ENCODE measurements at regions not wholly inside any gene's neighbourhood (a gene's known extent, or its start where the extent isn't known, plus 50 kb on each side); places are given as distances from the start of the nearest gene placed in this dataset.
"Not testable (repeated sequence)": the region's sequence is repeated elsewhere in the genome, so short reads cannot be mapped to it uniquely, and the experiment has no call there.

GRCh38 chr5:117615226-117615625 is 1040.6 kb upstream of the SEMA6A start:
- H3K4me3 ChIP-seq (ENCODE audit: control insufficient read depth, low read depth, low read length), result no peak overlapping the region
- DNase-seq (ENCODE audit: low read depth), result no peak
- no peak for TF ChIP-seq CTCF (IDR thresholded peaks at IDR 0.05; ENCODE audit: control insufficient read depth, insufficient read depth, low read depth, low read length, missing control alignments)

- TF ChIP-seq CTCF (IDR thresholded peaks at IDR 0.05; ENCODE audit: control insufficient read depth, insufficient read depth, low read depth, low read length, missing control alignments), result no peak
- H3K4me3 ChIP-seq (ENCODE audit: control insufficient read depth, low read depth, low read length), result no peak overlapping the region
- no peak for DNase-seq (ENCODE audit: low read depth)
These were observed 1039.8 kb upstream of the SEMA6A start for GRCh38 chr5:117614408-117614807.

- DNase-seq (ENCODE audit: low read depth), result no peak
- no peak overlapping the region for H3K4me3 ChIP-seq (ENCODE audit: control insufficient read depth, low read depth, low read length)
- no peak for TF ChIP-seq CTCF (IDR thresholded peaks at IDR 0.05; ENCODE audit: control insufficient read depth, insufficient read depth, low read depth, low read length, missing control alignments)
These were observed 1030.2 kb upstream of the SEMA6A start for GRCh38 chr5:117604845-117605244.

- not testable (repeated sequence) for DNase-seq (ENCODE audit: low read depth); H3K4me3 ChIP-seq (ENCODE audit: control insufficient read depth, low read depth, low read length)
These were observed 1025.2 kb upstream of the SEMA6A start for GRCh38 chr5:117599811-117600210.

GRCh38 chr5:117594166-117594565 is 1019.5 kb upstream of the SEMA6A start:
- no peak for TF ChIP-seq CTCF (IDR thresholded peaks at IDR 0.05; ENCODE audit: control insufficient read depth, insufficient read depth, low read depth, low read length, missing control alignments)
- no peak overlapping the region for H3K4me3 ChIP-seq (ENCODE audit: control insufficient read depth, low read depth, low read length)
- DNase-seq (ENCODE audit: low read depth), result peak; percentile 25

- DNase-seq (ENCODE audit: low read depth), result no peak
- TF ChIP-seq CTCF (IDR thresholded peaks at IDR 0.05; ENCODE audit: control insufficient read depth, insufficient read depth, low read depth, low read length, missing control alignments), result peak; percentile 33
These were observed 1016.3 kb upstream of the SEMA6A start for GRCh38 chr5:117590944-117591343.

GRCh38 chr5:117588611-117589010 is 1014.0 kb upstream of the SEMA6A start:
- DNase-seq (ENCODE audit: low read depth), result no peak
- H3K4me3 ChIP-seq (ENCODE audit: control insufficient read depth, low read depth, low read length), result no peak overlapping the region
- no peak for TF ChIP-seq CTCF (IDR thresholded peaks at IDR 0.05; ENCODE audit: control insufficient read depth, insufficient read depth, low read depth, low read length, missing control alignments)

More at GRCh38 chr5:117590944-117591343, 1016.3 kb upstream of the SEMA6A start:
- H3K4me3 ChIP-seq (ENCODE audit: control insufficient read depth, low read depth, low read length), result no peak overlapping the region
